NCI-H446 treated with DMSO at 0.1 percent for 48 hours (cell line): ENCODE measurements at regions not wholly inside any gene's neighbourhood (a gene's known extent, or its start where the extent isn't known, plus 50 kb on each side); places are given as distances from the start of the nearest gene placed in this dataset.
"Not testable (repeated sequence)": the region's sequence is repeated elsewhere in the genome, so short reads cannot be mapped to it uniquely, and the experiment has no call there.

Experiments
- DNase-seq: peaks from one replicate; lab custom pipeline; 2025; lab: John Stamatoyannopoulos, UW

GRCh38 chr9:39566782-39567181 lies 211.3 kb downstream of the SPATA31A1 start:
- not testable (repeated sequence) for DNase-seq

- not testable (repeated sequence) for DNase-seq
Measured at GRCh38 chr9:39567396-39567795, 211.9 kb downstream of the SPATA31A1 start.

DNA sequence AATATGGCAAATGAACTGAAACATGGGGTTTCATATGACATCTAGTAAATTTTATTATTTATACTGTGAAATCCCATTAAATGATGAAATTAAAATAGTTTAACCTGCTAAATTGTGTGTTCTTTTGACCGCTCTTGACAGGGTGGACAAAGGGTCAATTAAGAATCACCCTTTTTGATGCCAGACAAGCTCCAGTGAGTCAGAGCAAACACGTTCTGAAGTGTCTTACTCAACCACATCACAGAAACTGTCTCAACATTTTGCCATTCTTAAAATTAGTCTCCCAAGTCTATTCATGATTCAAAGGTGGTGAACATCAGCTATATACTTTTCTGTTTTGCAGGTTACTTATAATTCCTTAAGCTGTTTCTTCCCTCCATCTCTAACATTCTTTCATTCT lies 213.4 kb downstream of the SPATA31A1 start:
- not testable (repeated sequence) for DNase-seq

DNA sequence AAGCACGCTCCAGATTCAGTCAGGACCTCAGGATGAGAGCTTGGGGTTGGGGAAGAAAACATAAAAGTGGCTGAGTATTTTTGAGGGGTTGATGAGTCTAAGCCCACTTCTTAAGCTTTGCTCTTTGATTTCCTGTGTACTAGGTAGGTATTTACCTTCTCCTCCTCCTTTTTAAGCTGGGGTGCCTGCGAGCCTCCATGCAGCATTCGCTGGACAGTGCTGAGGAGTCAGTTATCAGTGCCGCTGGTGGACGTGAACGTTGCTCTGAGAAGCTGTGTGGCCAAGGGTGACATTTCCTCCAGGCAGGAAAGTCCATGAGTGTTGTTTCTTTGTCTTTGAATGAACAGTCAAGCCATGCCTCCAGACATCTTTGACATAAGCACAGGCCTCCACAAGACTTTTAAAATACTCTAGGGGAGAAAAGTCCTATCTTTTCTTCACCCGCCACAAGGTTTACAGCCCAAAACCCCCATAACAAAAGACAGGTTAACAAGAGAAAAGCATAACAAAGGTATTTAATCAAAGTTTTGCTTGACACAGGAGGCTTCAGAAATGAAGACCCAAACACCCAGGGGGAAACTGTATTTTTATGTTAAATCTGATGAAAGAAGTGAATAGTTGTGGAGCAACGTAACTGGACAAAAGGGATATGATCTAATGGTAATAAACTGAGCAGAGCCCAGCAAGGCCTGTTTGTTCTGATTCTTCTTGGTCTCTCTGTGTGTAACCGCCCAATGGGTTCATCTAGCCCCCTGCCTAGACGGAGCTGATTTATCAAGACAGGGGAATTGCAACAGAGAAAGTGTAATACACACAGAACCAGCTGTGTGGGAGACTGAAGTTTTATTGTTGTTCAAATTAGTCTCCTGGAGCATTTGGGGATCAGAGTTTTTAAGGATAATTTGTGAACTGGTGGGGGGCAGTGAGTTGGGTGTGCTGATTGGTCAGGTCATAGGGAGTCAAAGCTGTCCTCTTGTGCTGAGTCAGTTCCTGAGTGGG lies 217.9 kb downstream of the SPATA31A1 start:
- DNase-seq, result not testable (repeated sequence)

- DNase-seq, result not testable (repeated sequence)
Measured at GRCh38 chr9:39579000-39579399, 223.5 kb downstream of the SPATA31A1 start.

- not testable (repeated sequence) for DNase-seq
Measured at GRCh38 chr9:39581296-39581695, 225.8 kb downstream of the SPATA31A1 start.

GRCh38 chr9:39582677-39583412 lies 227.4 kb downstream of the SPATA31A1 start:
- DNase-seq, result not testable (repeated sequence)

DNA sequence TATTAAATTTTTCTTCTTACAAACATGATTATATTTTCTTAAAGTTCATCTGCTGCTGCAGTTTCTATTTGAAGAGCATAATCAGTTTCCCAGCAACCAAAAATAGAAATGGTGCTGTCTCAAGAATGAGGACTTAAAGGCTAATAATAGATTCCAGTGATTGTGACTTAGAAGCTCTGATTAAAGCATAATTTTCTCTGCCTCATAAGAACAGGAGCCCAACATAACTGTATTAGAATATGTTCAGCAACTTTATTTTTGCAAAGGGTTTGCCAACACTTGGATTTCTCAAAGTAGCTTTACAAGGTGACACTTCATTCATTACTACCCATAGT lies 227.9 kb downstream of the SPATA31A1 start:
- not testable (repeated sequence) for DNase-seq

- not testable (repeated sequence) for DNase-seq
Measured at GRCh38 chr9:39585233-39585632, 229.8 kb downstream of the SPATA31A1 start.

DNA sequence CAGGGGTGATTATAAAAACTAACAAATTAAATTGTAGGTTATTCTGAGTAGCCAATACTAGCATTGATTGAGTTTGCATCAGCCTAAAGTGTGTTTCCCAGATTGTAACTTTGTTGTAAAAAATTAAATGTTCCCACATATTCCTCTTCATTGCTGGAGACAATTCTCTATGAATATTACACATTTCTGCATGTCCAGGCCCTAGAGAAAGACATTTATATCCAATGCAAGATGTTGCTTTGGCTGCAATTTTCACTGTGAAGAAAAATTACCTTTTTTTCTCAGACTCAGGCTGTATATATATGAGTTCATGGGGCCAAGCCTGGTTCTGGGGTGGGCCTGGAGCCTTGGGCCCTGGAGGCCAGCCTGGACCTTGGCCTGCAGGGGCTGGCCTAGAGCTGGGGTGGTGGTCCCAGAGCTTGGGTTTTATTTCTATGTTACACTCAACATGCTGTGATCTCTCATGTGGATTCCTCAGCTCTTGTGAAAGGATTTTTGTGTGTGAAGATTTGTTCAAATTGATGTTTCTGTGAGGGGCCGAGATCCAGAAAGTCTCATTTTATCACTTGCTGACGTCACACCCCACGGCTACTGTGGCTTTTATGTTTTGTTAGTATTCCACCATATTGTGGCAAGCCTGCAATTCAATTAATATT lies 232.5 kb downstream of the SPATA31A1 start:
- DNase-seq, result no peak

GRCh38 chr9:39588500-39589137 lies 233.2 kb downstream of the SPATA31A1 start:
- no peak for DNase-seq

- DNase-seq, result not testable (repeated sequence)
Measured at GRCh38 chr9:39604089-39604488, 248.6 kb downstream of the SPATA31A1 start.

- DNase-seq, result not testable (repeated sequence)
Measured at GRCh38 chr9:39611449-39612231, 256.2 kb downstream of the SPATA31A1 start.

DNA sequence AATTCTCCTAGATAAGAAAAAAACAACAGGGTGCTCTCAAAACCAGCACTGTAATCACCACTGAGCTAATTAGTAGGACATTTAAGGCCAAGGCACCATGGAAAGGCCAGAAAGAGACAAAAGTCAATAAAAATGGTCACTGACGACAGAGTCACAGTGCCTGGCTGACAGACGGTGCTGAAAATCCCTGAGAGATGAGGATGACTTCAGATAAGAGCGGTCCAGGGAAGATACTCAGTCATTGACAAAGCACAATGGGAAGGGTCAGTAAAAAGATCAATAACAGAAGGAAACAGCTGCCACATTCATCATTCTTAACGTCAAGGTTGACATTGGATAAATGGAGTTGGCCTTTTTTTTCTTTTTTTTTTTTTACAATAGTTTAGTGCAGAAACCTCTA lies 261.0 kb downstream of the SPATA31A1 start:
- not testable (repeated sequence) for DNase-seq

DNA sequence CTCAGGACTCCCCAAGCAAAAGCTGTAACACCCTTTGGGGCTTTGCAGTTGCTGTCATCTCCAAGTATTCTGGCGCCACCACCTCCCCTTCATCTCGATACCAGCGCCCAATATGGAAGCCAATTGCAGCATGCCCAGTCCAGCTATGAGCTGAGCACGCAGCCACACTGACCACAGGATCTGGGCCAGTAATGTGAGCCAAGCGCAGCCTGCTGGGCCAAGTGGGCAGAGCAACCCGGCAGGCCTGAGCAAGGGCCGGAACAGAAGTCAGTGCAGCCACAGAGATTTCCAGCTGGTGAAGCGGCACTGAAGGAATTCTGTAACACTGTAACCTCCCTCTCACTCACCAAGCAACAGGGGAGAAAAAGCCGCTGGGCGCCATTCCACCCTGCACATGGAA lies 268.6 kb downstream of the SPATA31A1 start:
- DNase-seq, result not testable (repeated sequence)

- not testable (repeated sequence) for DNase-seq
Measured at GRCh38 chr9:39632071-39632470, 276.6 kb downstream of the SPATA31A1 start.

- not testable (repeated sequence) for DNase-seq
Measured at GRCh38 chr9:39649029-39649428, 293.6 kb downstream of the SPATA31A1 start.

DNA sequence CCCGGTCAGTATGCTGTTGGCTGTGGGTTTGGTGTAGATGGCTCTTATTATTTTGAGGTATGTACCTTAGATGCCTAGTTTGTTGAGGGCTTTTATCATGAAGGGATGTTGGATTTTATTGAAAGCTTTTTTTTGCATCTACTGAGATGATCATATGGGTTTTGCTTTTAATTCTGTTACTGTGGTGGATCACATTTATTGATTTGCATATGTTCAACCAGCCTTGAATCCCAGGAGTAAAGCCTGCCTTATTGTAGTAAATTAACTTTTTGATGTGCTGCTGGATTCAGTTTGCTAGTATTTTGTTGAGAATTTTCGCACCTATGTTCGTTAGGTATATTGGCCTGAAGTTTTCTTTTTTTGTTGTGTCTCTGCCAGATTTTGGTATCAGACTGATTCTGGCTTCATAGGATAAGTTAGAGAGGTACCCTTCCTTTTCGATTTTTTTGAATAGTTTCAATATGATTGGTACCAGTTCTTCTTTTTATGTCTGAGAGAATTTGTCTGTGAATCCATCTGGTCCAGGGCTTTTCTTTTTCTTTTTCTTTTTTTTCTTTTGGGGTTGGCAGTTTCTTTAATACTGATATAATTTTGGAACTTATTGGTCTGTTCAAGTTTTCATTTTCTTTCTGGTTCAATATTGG lies 301.6 kb downstream of the SPATA31A1 start:
- not testable (repeated sequence) for DNase-seq

DNA sequence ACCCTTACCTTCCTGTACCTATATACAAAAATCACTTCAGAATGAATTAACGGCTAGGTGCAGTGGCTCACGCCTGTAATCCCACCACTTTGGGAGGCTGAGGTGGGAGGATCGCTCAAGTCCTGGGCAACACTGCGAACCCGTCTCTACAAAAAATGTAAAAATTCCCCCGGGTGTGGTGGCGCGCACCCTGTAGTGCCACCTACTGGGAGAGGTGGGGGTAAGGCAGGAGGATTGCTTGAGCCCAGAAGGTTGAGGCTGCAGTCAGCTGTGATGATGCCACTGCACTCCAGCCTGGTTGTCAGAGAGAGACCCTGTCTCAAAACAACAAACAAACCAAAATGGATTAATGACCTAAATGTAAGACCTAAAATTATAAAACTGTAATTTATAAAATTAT lies 307.6 kb downstream of the SPATA31A1 start:
- DNase-seq, result not testable (repeated sequence)

GRCh38 chr9:39663713-39664112 lies 308.2 kb downstream of the SPATA31A1 start:
- DNase-seq, result not testable (repeated sequence)
